MM.1S (cell line): ENCODE measurements at regions not wholly inside any gene's neighbourhood (a gene's known extent, or its start where the extent isn't known, plus 50 kb on each side); places are given as distances from the start of the nearest gene placed in this dataset.

Experiments
- DNase-seq: peaks from one replicate; pipeline ENCODE4 v3.0.0-alpha.2; 2015
- H2AFZ ChIP-seq: fragments of 300-600 bp; sonication (generic); 2 replicates; pipeline ENCODE4 v1.6.0; 2016; ENCODE audit warnings: antibody characterized with exemption, low read length
- H3F3A ChIP-seq: fragments of 300-600 bp; sonication (generic); 2 replicates; pipeline ENCODE4 v1.6.1; 2016; ENCODE audit warnings: mild to moderate bottlenecking, antibody characterized with exemption, low read length, moderate library complexity, mixed read lengths; ENCODE audit not compliant: insufficient read depth
- H3K27ac ChIP-seq: fragments of 300-600 bp; sonication (generic); 2 replicates; pipeline ENCODE4 v1.5.1; 2016; ENCODE audit warnings: mild to moderate bottlenecking, low read length
- H3K27me3 ChIP-seq: fragments of 300-600 bp; sonication (generic); replicated peaks from 2 replicates; pipeline ENCODE4 v1.6.0; 2016; ENCODE audit warnings: low read length; ENCODE audit not compliant: insufficient read depth
- H3K36me3 ChIP-seq: fragments of 300-600 bp; sonication (generic); replicated peaks from 2 replicates; pipeline ENCODE4 v1.6.1; 2016; ENCODE audit warnings: mild to moderate bottlenecking, low read length, mixed read lengths; ENCODE audit not compliant: insufficient read depth
- H3K4me1 ChIP-seq: fragments of 300-600 bp; sonication (generic); 2 replicates; pipeline ENCODE4 v1.6.1; 2016; ENCODE audit warnings: low read length, mixed read lengths
- H3K4me2 ChIP-seq: fragments of 300-600 bp; sonication (generic); 2 replicates; pipeline ENCODE4 v1.6.0; 2016; ENCODE audit warnings: low read depth, low read length
- H3K4me3 ChIP-seq: fragments of 300-600 bp; sonication (generic); 2 replicates; pipeline ENCODE4 v1.5.1; 2016; ENCODE audit warnings: low read length, mixed read lengths
- H3K79me2 ChIP-seq: fragments of 300-600 bp; sonication (generic); 2 replicates; pipeline ENCODE4 v1.6.1; 2016; ENCODE audit warnings: mixed run types, low read length, mixed read lengths
- H3K9ac ChIP-seq: fragments of 300-600 bp; sonication (generic); 2 replicates; pipeline ENCODE4 v1.6.1; 2016; ENCODE audit warnings: low read length, mixed read lengths
- H3K9me2 ChIP-seq: fragments of 300-600 bp; sonication (generic); replicated peaks from 2 replicates; pipeline ENCODE4 v1.6.1; 2016; ENCODE audit warnings: mild to moderate bottlenecking, low read length, mixed read lengths; ENCODE audit not compliant: insufficient read depth
- H3K9me3 ChIP-seq: fragments of 300-600 bp; sonication (generic); replicated peaks from 2 replicates; pipeline ENCODE4 v1.6.1; 2016; ENCODE audit warnings: mild to moderate bottlenecking, low read length, mixed read lengths; ENCODE audit not compliant: insufficient read depth
- H4K20me1 ChIP-seq: fragments of 300-600 bp; sonication (generic); 2 replicates; pipeline ENCODE4 v1.6.1; 2016; ENCODE audit warnings: mild to moderate bottlenecking, low read length, moderate library complexity, mixed read lengths; ENCODE audit not compliant: insufficient read depth
- CTCF ChIP-seq: fragments of 300-600 bp; sonication (generic); IDR thresholded peaks from 2 replicates; pipeline ENCODE4 v1.5.1; 2016; ENCODE audit warnings: antibody characterized with exemption, low read length, mixed read lengths
- EZH2 ChIP-seq: fragments of 300-600 bp; sonication (generic); optimal IDR thresholded peaks from 2 replicates; pipeline ENCODE3; 2017; ENCODE audit warnings: low read depth, mild to moderate bottlenecking, antibody characterized with exemption, low read length, mixed read lengths
- EZH2phosphoT487 ChIP-seq: fragments of 300-600 bp; sonication (generic); IDR thresholded peaks from 2 replicates; pipeline ENCODE4 v1.6.1; 2018; ENCODE audit warnings: antibody characterized with exemption, low read length

GRCh38 chr7:66413379-66414114 lies 208.4 kb downstream of the TPST1 start:
- DNase-seq: no peak
- Histone ChIP-seq H3K36me3 (no peaks in the 10 kb centered on the region), H3K4me2 (no peak overlapping the region), H4K20me1 (no peaks in the 10 kb centered on the region), H2AFZ (no peak overlapping the region), H3F3A (no peaks in the 10 kb centered on the region), H3K9ac (no peak overlapping the region), H3K27me3 (no peaks in the 10 kb centered on the region), H3K27ac (no peak overlapping the region), H3K4me3 (no peak overlapping the region), H3K9me3 (no peaks in the 10 kb centered on the region), H3K79me2 (no peaks in the 10 kb centered on the region), H3K9me2 (no peaks in the 10 kb centered on the region), H3K4me1 (no peaks in the 10 kb centered on the region)
- TF ChIP-seq EZH2phosphoT487 (no peak), CTCF (no peak), EZH2 (no peak)

- Histone ChIP-seq H3K9me2 (no peaks in the 10 kb centered on the region), H3K9me3 (no peaks in the 10 kb centered on the region), H3K9ac (no peak overlapping the region), H3K4me2 (no peak overlapping the region), H3F3A (no peaks in the 10 kb centered on the region), H4K20me1 (no peaks in the 10 kb centered on the region), H3K27ac (no peak overlapping the region), H2AFZ (no peak overlapping the region), H3K4me1 (no peaks in the 10 kb centered on the region), H3K36me3 (no peaks in the 10 kb centered on the region), H3K4me3 (no peak overlapping the region), H3K79me2 (no peaks in the 10 kb centered on the region), H3K27me3 (no peaks in the 10 kb centered on the region)
- no peak for TF ChIP-seq CTCF
- no peak for TF ChIP-seq EZH2phosphoT487
- TF ChIP-seq EZH2: no peak
- no peak for DNase-seq
These were observed 210.6 kb downstream of the TPST1 start for GRCh38 chr7:66415659-66416265.

GRCh38 chr7:66418537-66418936 lies 210.1 kb upstream of the KCTD7 start:
- no peaks in the 10 kb centered on the region for H3K79me2 ChIP-seq
- no peak overlapping the region for H3K4me3 ChIP-seq
- no peaks in the 10 kb centered on the region for H3F3A ChIP-seq
- no peaks in the 10 kb centered on the region for H4K20me1 ChIP-seq
- TF ChIP-seq CTCF: no peak
- TF ChIP-seq EZH2: no peak
- no peak for TF ChIP-seq EZH2phosphoT487
- no peak overlapping the region for H3K4me2 ChIP-seq
- no peak overlapping the region for H2AFZ ChIP-seq
- no peaks in the 10 kb centered on the region for H3K27me3 ChIP-seq
- H3K9me3 ChIP-seq: no peaks in the 10 kb centered on the region
- H3K36me3 ChIP-seq: no peaks in the 10 kb centered on the region
- H3K9me2 ChIP-seq: no peaks in the 10 kb centered on the region
- no peaks in the 10 kb centered on the region for H3K4me1 ChIP-seq
- H3K27ac ChIP-seq: no peak overlapping the region
- no peak overlapping the region for H3K9ac ChIP-seq
- no peak for DNase-seq
